ENCODE measurements at regions not wholly inside any gene's neighbourhood (a gene's known extent, or its start where the extent isn't known, plus 50 kb on each side); places are given as distances from the start of the nearest gene placed in this dataset.

GRCh38 chr15:100775581-100776185 is 103.9 kb upstream of the ALDH1A3 start:
- TF ChIP-seq CTCF (IDR thresholded peaks at IDR 0.05), result no peak
- no peak for TF ChIP-seq POLR2A (IDR thresholded peaks at IDR 0.05)
